ENCODE measurements at regions not wholly inside any gene's neighbourhood (a gene's known extent, or its start where the extent isn't known, plus 50 kb on each side); places are given as distances from the start of the nearest gene placed in this dataset.

GRCh38 chr3:150249779-150250470, 158.2 kb upstream of the TSC22D2 start:
- no peaks in the 10 kb centered on the region for H3K27me3 ChIP-seq (ENCODE audit: insufficient read depth, low read length, poor library complexity)
- no peak overlapping the region for H3K23ac ChIP-seq (ENCODE audit: low read length)
- H4K8ac ChIP-seq (ENCODE audit: low read depth, low read length) = no peak overlapping the region
- no peak overlapping the region for H3K4me2 ChIP-seq (ENCODE audit: low read length)
- no peak overlapping the region for H3K4me3 ChIP-seq (ENCODE audit: low read length)
- H3K79me1 ChIP-seq (ENCODE audit: low read length) = no peaks in the 10 kb centered on the region
- WGBS (ENCODE audit: extremely low coverage, insufficient coverage, low lambda C conversion rate) = no CpG with 5 or more reads among the region's 7 CpGs
- H3K9ac ChIP-seq (ENCODE audit: low read length) = no peak overlapping the region
- no peak overlapping the region for H4K5ac ChIP-seq (ENCODE audit: low read length)
- DNase-seq = no peak
- no peak overlapping the region for H2AK5ac ChIP-seq (ENCODE audit: low read length)
- H3K79me2 ChIP-seq (ENCODE audit: control insufficient read depth, insufficient read depth, low read length) = no peaks in the 10 kb centered on the region
- no peaks in the 10 kb centered on the region for H3K4me1 ChIP-seq (ENCODE audit: control insufficient read depth, low read depth, low read length)
- H2BK120ac ChIP-seq (ENCODE audit: low read depth, low read length) = no peak overlapping the region
- no peak overlapping the region for H2BK5ac ChIP-seq (ENCODE audit: low read length)
- no peak overlapping the region for H3K27ac ChIP-seq (ENCODE audit: low read depth, low read length)
- H3K4ac ChIP-seq (ENCODE audit: low read depth, low read length) = no peak overlapping the region
- H3K18ac ChIP-seq (ENCODE audit: low read length) = no peak overlapping the region
- no peak overlapping the region for H3K56ac ChIP-seq (ENCODE audit: low read length)
- no peak overlapping the region for H2BK15ac ChIP-seq (replicated peaks; ENCODE audit: low read depth)
- no peaks in the 10 kb centered on the region for H3K36me3 ChIP-seq (ENCODE audit: control insufficient read depth, insufficient read depth, low read length)

DNA sequence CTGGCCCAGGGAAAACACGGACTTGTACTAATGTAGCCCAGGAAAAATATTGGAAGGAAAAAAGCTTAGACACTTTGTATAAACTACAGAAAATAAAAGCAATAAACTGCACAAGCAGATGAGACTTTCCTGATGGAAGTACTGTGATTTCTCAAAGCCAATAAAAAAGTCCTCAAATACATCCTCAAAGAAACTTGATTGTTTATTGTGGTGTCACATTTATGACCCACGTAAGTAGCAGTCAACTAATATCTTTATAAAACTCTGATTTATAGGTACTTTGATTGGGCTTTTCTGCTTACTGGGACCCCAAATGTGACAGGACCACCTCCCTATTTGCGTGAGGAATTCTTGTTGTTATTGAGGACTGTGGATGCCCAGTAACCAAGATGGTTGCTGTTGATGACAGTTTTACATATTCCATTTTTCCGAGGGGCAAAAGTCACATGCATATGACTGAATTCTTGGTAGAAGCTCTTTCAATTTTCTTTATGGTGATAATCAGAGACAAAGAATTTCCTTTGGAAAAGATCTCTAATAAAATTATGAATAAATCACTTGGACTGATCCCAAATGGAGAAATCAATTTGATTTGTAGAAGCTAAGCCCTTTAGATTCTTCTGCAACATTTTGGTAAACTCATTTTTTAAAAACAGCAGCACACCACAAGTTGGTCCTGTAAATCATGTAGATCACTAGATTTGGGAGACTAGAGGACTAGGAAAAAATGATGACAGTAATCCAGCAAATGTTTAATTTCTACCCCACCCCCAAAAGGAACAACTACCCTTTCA, 159.0 kb upstream of the TSC22D2 start:
- no peaks in the 10 kb centered on the region for H3K79me1 ChIP-seq (ENCODE audit: low read length)
- H2BK120ac ChIP-seq (ENCODE audit: low read depth, low read length) = no peak overlapping the region
- no peak overlapping the region for H3K23ac ChIP-seq (ENCODE audit: low read length)
- no peak overlapping the region for H3K9ac ChIP-seq (ENCODE audit: low read length)
- H3K56ac ChIP-seq (ENCODE audit: low read length) = no peak overlapping the region
- WGBS (ENCODE audit: extremely low coverage, insufficient coverage, low lambda C conversion rate) = no CpG with 5 or more reads among the region's 4 CpGs
- H2BK15ac ChIP-seq (replicated peaks; ENCODE audit: low read depth) = peak overlapping the region; percentile 85
- no peak overlapping the region for H2AK5ac ChIP-seq (ENCODE audit: low read length)
- no peak overlapping the region for H2BK5ac ChIP-seq (ENCODE audit: low read length)
- no peak overlapping the region for H4K8ac ChIP-seq (ENCODE audit: low read depth, low read length)
- no peak overlapping the region for H3K4me2 ChIP-seq (ENCODE audit: low read length)
- no peak overlapping the region for H3K4me3 ChIP-seq (ENCODE audit: low read length)
- H3K36me3 ChIP-seq (ENCODE audit: control insufficient read depth, insufficient read depth, low read length) = no peaks in the 10 kb centered on the region
- no peak for DNase-seq
- peak overlapping the region; percentile 29 for H3K27ac ChIP-seq (ENCODE audit: low read depth, low read length)
- no peak overlapping the region for H4K5ac ChIP-seq (ENCODE audit: low read length)
- no peaks in the 10 kb centered on the region for H3K4me1 ChIP-seq (ENCODE audit: control insufficient read depth, low read depth, low read length)
- no peak overlapping the region for H3K18ac ChIP-seq (ENCODE audit: low read length)
- H3K4ac ChIP-seq (ENCODE audit: low read depth, low read length) = no peak overlapping the region
- no peaks in the 10 kb centered on the region for H3K79me2 ChIP-seq (ENCODE audit: control insufficient read depth, insufficient read depth, low read length)
- H3K27me3 ChIP-seq (ENCODE audit: insufficient read depth, low read length, poor library complexity) = no peaks in the 10 kb centered on the region

- Histone ChIP-seq H3K79me1 (ENCODE audit: low read length) (no peaks in the 10 kb centered on the region), H3K27me3 (ENCODE audit: insufficient read depth, low read length, poor library complexity) (no peaks in the 10 kb centered on the region), H3K27ac (ENCODE audit: low read depth, low read length) (peak overlapping the region; percentile 29), H3K18ac (ENCODE audit: low read length) (no peak overlapping the region), H2BK120ac (ENCODE audit: low read depth, low read length) (no peak overlapping the region), H3K79me2 (ENCODE audit: control insufficient read depth, insufficient read depth, low read length) (no peaks in the 10 kb centered on the region), H3K4me2 (ENCODE audit: low read length) (no peak overlapping the region), H2BK15ac (replicated peaks; ENCODE audit: low read depth) (peak overlapping the region; percentile 28), H3K9ac (ENCODE audit: low read length) (no peak overlapping the region), H4K5ac (ENCODE audit: low read length) (no peak overlapping the region), H3K4me3 (ENCODE audit: low read length) (no peak overlapping the region), H3K4me1 (ENCODE audit: control insufficient read depth, low read depth, low read length) (no peaks in the 10 kb centered on the region), H4K8ac (ENCODE audit: low read depth, low read length) (no peak overlapping the region), H3K4ac (ENCODE audit: low read depth, low read length) (no peak overlapping the region), H3K23ac (ENCODE audit: low read length) (no peak overlapping the region), H3K36me3 (ENCODE audit: control insufficient read depth, insufficient read depth, low read length) (no peaks in the 10 kb centered on the region), H2AK5ac (ENCODE audit: low read length) (no peak overlapping the region), H3K56ac (ENCODE audit: low read length) (no peak overlapping the region), H2BK5ac (ENCODE audit: low read length) (no peak overlapping the region)
- no CpG with 5 or more reads among the region's 5 CpGs for WGBS (ENCODE audit: extremely low coverage, insufficient coverage, low lambda C conversion rate)
- DNase-seq = peak; percentile 45
Measured at GRCh38 chr3:150248116-150248887, 159.8 kb upstream of the TSC22D2 start.

DNA sequence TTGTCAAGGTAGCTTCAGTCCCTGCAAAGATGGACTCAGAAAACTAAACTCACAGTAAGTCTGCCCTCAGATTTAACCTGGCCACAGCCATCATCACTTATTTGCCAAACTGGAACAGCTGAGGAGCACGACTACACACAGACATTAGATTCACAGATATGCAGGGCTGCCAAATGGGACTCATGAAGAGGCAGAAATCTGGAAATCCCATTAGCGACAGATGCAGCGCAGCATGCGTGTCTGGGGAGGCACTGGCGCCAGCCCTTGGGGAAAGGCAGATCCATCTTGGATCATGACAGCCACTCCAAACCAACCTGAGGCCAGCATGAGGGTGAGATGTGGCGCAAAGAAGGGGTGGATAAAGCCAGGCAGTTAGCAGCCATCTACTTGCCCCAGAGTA, 160.7 kb upstream of the TSC22D2 start:
- H2BK120ac ChIP-seq (ENCODE audit: low read depth, low read length) = no peak overlapping the region
- H3K27ac ChIP-seq (ENCODE audit: low read depth, low read length) = no peak overlapping the region
- no peak for DNase-seq
- H3K36me3 ChIP-seq (ENCODE audit: control insufficient read depth, insufficient read depth, low read length) = no peaks in the 10 kb centered on the region
- H3K4me3 ChIP-seq (ENCODE audit: low read length) = no peak overlapping the region
- no peak overlapping the region for H3K18ac ChIP-seq (ENCODE audit: low read length)
- no peak overlapping the region for H2AK5ac ChIP-seq (ENCODE audit: low read length)
- no peak overlapping the region for H3K4me2 ChIP-seq (ENCODE audit: low read length)
- no peaks in the 10 kb centered on the region for H3K79me2 ChIP-seq (ENCODE audit: control insufficient read depth, insufficient read depth, low read length)
- no peak overlapping the region for H2BK5ac ChIP-seq (ENCODE audit: low read length)
- H3K56ac ChIP-seq (ENCODE audit: low read length) = no peak overlapping the region
- H3K9ac ChIP-seq (ENCODE audit: low read length) = no peak overlapping the region
- no peaks in the 10 kb centered on the region for H3K27me3 ChIP-seq (ENCODE audit: insufficient read depth, low read length, poor library complexity)
- H2BK15ac ChIP-seq (replicated peaks; ENCODE audit: low read depth) = no peak overlapping the region
- H3K23ac ChIP-seq (ENCODE audit: low read length) = no peak overlapping the region
- no CpG with 5 or more reads among the region's 6 CpGs for WGBS (ENCODE audit: extremely low coverage, insufficient coverage, low lambda C conversion rate)
- H3K79me1 ChIP-seq (ENCODE audit: low read length) = no peaks in the 10 kb centered on the region
- H3K4ac ChIP-seq (ENCODE audit: low read depth, low read length) = no peak overlapping the region
- no peaks in the 10 kb centered on the region for H3K4me1 ChIP-seq (ENCODE audit: control insufficient read depth, low read depth, low read length)
- H4K8ac ChIP-seq (ENCODE audit: low read depth, low read length) = no peak overlapping the region
- no peak overlapping the region for H4K5ac ChIP-seq (ENCODE audit: low read length)

DNA sequence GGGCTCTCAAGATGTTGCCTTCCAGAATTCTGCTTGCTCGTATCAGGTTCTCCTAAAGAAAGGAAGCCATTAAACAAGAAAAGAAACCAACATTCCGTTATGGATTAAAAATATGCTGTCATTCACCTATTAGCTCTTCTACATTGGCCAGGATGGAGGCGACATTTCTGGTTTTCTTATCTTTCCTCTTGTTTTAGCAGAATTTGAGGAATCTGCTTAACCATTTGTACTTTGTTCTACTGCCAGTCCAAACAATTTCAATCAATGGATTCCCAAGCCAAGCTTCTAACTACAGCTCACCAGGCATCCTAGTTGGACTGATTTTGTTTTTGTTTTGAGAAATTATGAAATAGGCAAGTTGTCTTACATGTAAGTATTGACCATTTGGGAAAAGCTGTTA, 164.6 kb upstream of the TSC22D2 start:
- Histone ChIP-seq H3K27me3 (ENCODE audit: insufficient read depth, low read length, poor library complexity) (no peaks in the 10 kb centered on the region), H3K27ac (ENCODE audit: low read depth, low read length) (no peak overlapping the region), H2AK5ac (ENCODE audit: low read length) (no peak overlapping the region), H2BK15ac (replicated peaks; ENCODE audit: low read depth) (no peak overlapping the region), H2BK5ac (ENCODE audit: low read length) (no peak overlapping the region), H3K23ac (ENCODE audit: low read length) (no peak overlapping the region), H3K79me1 (ENCODE audit: low read length) (no peaks in the 10 kb centered on the region), H4K8ac (ENCODE audit: low read depth, low read length) (no peak overlapping the region), H3K56ac (ENCODE audit: low read length) (no peak overlapping the region), H3K4me3 (ENCODE audit: low read length) (no peak overlapping the region), H3K79me2 (ENCODE audit: control insufficient read depth, insufficient read depth, low read length) (no peaks in the 10 kb centered on the region), H3K4me2 (ENCODE audit: low read length) (no peak overlapping the region), H3K4ac (ENCODE audit: low read depth, low read length) (no peak overlapping the region), H3K18ac (ENCODE audit: low read length) (no peak overlapping the region), H2BK120ac (ENCODE audit: low read depth, low read length) (no peak overlapping the region), H3K4me1 (ENCODE audit: control insufficient read depth, low read depth, low read length) (no peaks in the 10 kb centered on the region), H3K9ac (ENCODE audit: low read length) (no peak overlapping the region), H3K36me3 (ENCODE audit: control insufficient read depth, insufficient read depth, low read length) (no peaks in the 10 kb centered on the region), H4K5ac (ENCODE audit: low read length) (no peak overlapping the region)
- WGBS (ENCODE audit: extremely low coverage, insufficient coverage, low lambda C conversion rate) = no CpG with 5 or more reads among the region's 3 CpGs
- DNase-seq = no peak

Measured in mesendoderm (in vitro differentiated cells).